Aorta (tissue), 5 donors: ENCODE measurements at regions not wholly inside any gene's neighbourhood (a gene's known extent, or its start where the extent isn't known, plus 50 kb on each side); places are given as distances from the start of the nearest gene placed in this dataset.

ENCODE experiments used
- ATAC-seq: fragments of 200-7000 bp; cut with Tn5 transposase; one replicate; pipeline ENCODE4 v1.9.1; 2022; ENCODE audit warnings: moderate library complexity; ENCODE audit not compliant: low FRiP score
- DNase-seq, 2 donors: peaks; one replicate each; pipeline ENCODE4 v3.0.0-alpha.2; 2020
- H3K27ac ChIP-seq, 2 donors: one replicate each; pipeline ENCODE4 v1.5.1; 2013; ENCODE audit warnings: low read length in 2 of 2, mild to moderate bottlenecking in 2 of 2, moderate library complexity in 2 of 2, control low read depth in 1 of 2, inconsistent platforms in 1 of 2, low read depth in 1 of 2
- H3K27me3 ChIP-seq, 2 donors: one replicate each; pipeline ENCODE4 v1.6.1; 2013; ENCODE audit warnings: control low read depth in 1 of 2, low read length in 1 of 2, mild to moderate bottlenecking in 1 of 2, moderate library complexity in 1 of 2; ENCODE audit not compliant: insufficient read depth in 2 of 2, control insufficient read depth in 1 of 2
- H3K36me3 ChIP-seq, 2 donors: one replicate each; pipeline ENCODE4 v1.6.1; 2013; ENCODE audit warnings: control low read depth in 1 of 2, low read length in 1 of 2, mild to moderate bottlenecking in 1 of 2; ENCODE audit not compliant: insufficient read depth in 2 of 2, control insufficient read depth in 1 of 2
- H3K4me1 ChIP-seq, 2 donors: one replicate each; pipeline ENCODE4 v1.6.1; 2013; ENCODE audit warnings: low read length in 2 of 2, control low read depth in 1 of 2, mild to moderate bottlenecking in 1 of 2, moderate library complexity in 1 of 2; ENCODE audit not compliant: insufficient read depth in 2 of 2, control insufficient read depth in 1 of 2
- H3K4me3 ChIP-seq, 2 donors: one replicate each; pipeline ENCODE4 v1.5.1; 2013; ENCODE audit warnings: low read length in 2 of 2, control low read depth in 1 of 2, mild to moderate bottlenecking in 1 of 2
- H3K9me3 ChIP-seq: one replicate; pipeline ENCODE4 v1.6.1; 2013; ENCODE audit warnings: mild to moderate bottlenecking, low read length; ENCODE audit not compliant: control insufficient read depth
- WGBS, 2 donors: extraction: QIAGEN DNeasy Blood & Tissue Kit; methylation state at CpG; one replicate each; pipeline ENCODE4 v1.1.7; 2013; 5-methylcytosine and 5-hydroxymethylcytosine counted together
- intact Hi-C, 2 donors: fragments of 100-400 bp; cut with DNase I; formaldehyde crosslinking; loops; one replicate each; pipeline versions ENCODE4 v1.14.2 to v1.15.0; 2022
- donor health status: healthy with polysubstance abuse.
- donor health status: Bipolar disorder and iron deficiency.
- donor health status: DM: no; HTN: no; CAD: no.
- donor health status: DM: no; HTN: no; CAD: no.
- donor health status: DM: yes; HTN: yes; CAD: no.

GRCh38 chr6:167761794-167762258, 64.9 kb upstream of the AFDN start:
- intact Hi-C loops: no loop called here
- Histone ChIP-seq H3K9me3 (no peaks in the 10 kb centered on the region), H3K27me3 (no peaks in the 10 kb centered on the region), H3K27ac (no peak overlapping the region), H3K4me3 (no peak overlapping the region), H3K4me1 (peaks cover 0 to 2% of the 10 kb centered on the region in 2 donors), H3K36me3 (no peaks in the 10 kb centered on the region)
- DNase-seq (no peak), ATAC-seq (no peak)
- 83 to 89% methylated on average over 7 of the region's 7 CpGs for WGBS, 2 donors

DNA sequence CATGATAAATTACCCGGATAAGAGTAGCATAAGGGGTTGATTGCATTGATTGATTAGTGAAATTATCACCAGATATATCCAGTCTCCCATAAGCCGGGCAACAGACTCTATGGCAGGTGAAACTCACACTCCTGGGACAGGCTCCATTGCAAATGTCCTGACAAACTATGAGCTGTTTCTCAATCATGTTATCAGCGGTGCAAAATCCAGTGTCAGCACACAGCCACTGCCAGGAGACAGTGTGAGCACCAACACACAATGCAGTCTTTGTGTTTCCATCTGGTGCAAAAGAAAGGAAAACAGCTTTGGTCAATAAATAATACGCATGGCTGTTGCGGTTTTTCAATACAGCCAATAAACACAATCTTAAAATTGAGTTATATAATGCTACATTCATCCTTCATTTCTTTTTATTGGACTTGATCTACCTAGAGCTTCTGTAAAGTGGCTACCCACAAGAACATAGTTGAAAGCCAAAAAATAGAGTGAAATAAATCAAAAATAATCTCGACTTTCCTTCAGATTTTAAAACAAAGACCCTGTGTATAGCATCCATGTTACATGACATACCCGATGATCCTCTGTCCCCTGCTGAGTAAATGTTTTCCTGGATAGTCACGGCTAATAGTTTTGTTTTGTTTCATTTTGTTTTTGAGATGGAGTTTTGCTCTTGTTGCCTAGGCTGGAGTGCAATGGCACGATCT, 64.3 kb upstream of the AFDN start:
- WGBS, 2 donors: 95 to 97% methylated on average over 9 of the region's 9 CpGs
- H3K4me1 ChIP-seq: peaks cover 0 to 2% of the 10 kb centered on the region in 2 donors
- no peak for ATAC-seq
- H3K27ac ChIP-seq: no peak overlapping the region
- no peaks in the 10 kb centered on the region for H3K9me3 ChIP-seq
- no peaks in the 10 kb centered on the region for H3K36me3 ChIP-seq
- intact Hi-C loops: no loop called here
- H3K27me3 ChIP-seq: no peaks in the 10 kb centered on the region
- DNase-seq: no peak
- no peak overlapping the region for H3K4me3 ChIP-seq

- Histone ChIP-seq H3K4me3 (no peak overlapping the region), H3K27me3 (no peaks in the 10 kb centered on the region), H3K27ac (no peak overlapping the region), H3K4me1 (peaks cover 0 to 2% of the 10 kb centered on the region in 2 donors), H3K9me3 (no peaks in the 10 kb centered on the region), H3K36me3 (no peaks in the 10 kb centered on the region)
- intact Hi-C loops: no loop called here
- ATAC-seq (no peak), DNase-seq (no peak)
- 95 to 96% methylated on average over 11 of the region's 11 CpGs for WGBS, 2 donors
Observed at GRCh38 chr6:167763056-167763944, 63.4 kb upstream of the AFDN start.

GRCh38 chr6:167764215-167764614, 62.5 kb upstream of the AFDN start:
- ATAC-seq (no peak), DNase-seq (no peak)
- 96 to 97% methylated on average over 9 of the region's 9 CpGs for WGBS, 2 donors
- H3K36me3 ChIP-seq: no peaks in the 10 kb centered on the region
- no peak overlapping the region for H3K27ac ChIP-seq
- intact Hi-C loops: no loop called here
- H3K9me3 ChIP-seq: no peaks in the 10 kb centered on the region
- peaks cover 0 to 2% of the 10 kb centered on the region in 2 donors for H3K4me1 ChIP-seq
- H3K27me3 ChIP-seq: no peaks in the 10 kb centered on the region
- H3K4me3 ChIP-seq: no peak overlapping the region

DNA sequence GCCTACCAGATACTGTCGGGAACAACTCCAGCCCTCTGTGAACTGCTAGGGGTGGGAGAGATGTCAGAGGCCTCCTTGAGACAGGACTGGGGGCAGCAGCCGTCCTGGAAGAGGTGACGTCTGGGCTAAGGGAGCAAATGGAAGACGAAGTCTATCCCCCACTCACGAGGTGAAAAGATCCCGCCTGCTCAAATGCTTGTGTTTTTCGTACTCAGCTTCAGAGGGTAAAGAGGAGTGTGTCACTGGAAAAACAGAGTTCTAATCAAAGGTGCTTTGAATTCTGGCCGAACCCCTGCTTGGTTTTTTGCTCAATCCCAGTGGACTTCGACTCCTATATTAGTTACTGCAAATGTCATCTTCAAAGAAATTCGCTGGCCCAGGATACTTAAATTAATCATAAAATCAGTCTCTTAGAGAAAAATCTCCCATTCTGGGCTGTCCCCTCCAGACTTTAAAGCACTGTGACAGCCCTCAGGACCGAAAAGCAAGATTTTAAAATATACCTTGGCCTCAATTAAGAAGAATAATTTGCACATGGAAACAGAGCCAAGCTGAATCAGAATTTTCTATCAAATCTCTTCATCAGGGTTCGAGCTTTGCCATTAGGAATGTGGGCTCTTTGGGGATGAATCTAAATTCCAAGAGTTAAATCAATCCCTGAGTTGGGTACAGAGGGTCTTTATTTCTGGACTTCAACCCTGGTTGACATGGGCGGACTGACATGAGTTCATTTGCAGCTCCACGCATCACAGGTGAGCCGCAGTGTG, 61.8 kb upstream of the AFDN start:
- ATAC-seq: no peak
- no peaks in the 10 kb centered on the region for H3K27me3 ChIP-seq
- intact Hi-C loops: no loop called here
- H3K36me3 ChIP-seq: no peaks in the 10 kb centered on the region
- DNase-seq: no peak
- H3K4me1 ChIP-seq: peaks cover 0 to 2% of the 10 kb centered on the region in 2 donors
- no peaks in the 10 kb centered on the region for H3K9me3 ChIP-seq
- no peak overlapping the region for H3K27ac ChIP-seq
- 93 to 94% methylated on average over 15 of the region's 15 CpGs for WGBS, 2 donors
- no peak overlapping the region for H3K4me3 ChIP-seq

DNA sequence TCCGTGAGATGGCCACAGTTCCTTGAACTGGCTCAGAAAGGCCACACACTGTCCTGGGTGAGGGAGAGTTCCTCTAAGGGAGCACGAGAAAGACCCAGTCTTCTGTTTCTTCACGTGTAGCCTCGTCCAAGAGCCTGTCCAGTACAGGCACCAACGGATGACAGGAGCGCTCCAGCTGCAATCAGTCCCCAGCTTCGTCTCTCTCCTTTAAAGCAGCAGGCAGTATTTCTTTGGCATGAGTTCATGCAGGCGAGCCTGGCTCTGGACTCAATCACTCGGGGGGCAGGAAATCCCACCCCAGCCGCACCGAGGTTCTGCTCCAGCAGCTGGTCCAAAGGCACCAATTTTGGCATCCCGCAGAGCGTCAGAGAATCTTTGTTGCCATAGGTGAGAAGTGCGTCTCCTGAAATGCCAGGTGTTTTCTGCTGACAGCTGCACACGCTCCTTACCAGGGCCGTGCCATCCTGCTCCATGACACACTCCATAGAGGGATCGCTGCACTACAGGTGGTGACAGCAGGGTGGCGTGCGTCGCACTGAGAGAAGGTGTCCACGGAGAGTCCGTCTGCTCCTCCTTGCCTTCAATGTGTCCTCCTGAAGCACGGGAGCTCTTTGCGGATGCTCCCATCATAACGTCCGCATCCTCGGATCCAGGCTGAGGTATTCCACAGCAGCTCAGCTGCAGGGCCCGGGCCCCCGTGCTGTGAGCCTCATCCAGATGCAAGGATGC, 59.6 kb upstream of the AFDN start:
- ATAC-seq (no peak), DNase-seq (no peak)
- no peaks in the 10 kb centered on the region for H3K27me3 ChIP-seq
- H3K4me3 ChIP-seq: no peak overlapping the region
- no peaks in the 10 kb centered on the region for H3K4me1 ChIP-seq
- no peak overlapping the region for H3K27ac ChIP-seq
- WGBS, 2 donors: 81% methylated on average over 29 of the region's 29 CpGs
- H3K9me3 ChIP-seq: no peaks in the 10 kb centered on the region
- intact Hi-C loops: no loop called here
- H3K36me3 ChIP-seq: no peaks in the 10 kb centered on the region

DNA sequence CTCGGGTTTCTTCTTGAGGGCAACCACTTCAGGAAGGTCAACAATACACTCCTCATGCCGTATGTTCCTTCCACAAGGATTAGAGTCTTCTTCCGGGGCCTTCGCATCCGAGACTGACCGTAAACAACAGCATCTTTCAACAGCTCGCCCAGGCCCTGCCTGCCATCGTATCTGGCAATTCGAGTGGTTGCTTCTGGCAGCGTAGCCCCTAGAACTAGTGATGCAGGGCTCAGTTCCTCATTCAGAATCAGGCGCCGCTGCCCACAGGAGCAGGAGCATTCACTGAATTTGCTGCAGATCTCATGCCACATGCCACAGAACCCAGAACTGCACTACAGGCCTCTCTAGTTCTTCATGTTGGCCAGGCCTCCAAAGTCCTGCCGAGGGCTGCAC, 59.0 kb upstream of the AFDN start:
- no peaks in the 10 kb centered on the region for H3K4me1 ChIP-seq
- H3K27ac ChIP-seq: no peak overlapping the region
- intact Hi-C loops: no loop called here
- 96% methylated on average over 13 of the region's 13 CpGs for WGBS, 2 donors
- ATAC-seq (no peak), DNase-seq (no peak)
- H3K27me3 ChIP-seq: no peaks in the 10 kb centered on the region
- H3K36me3 ChIP-seq: no peaks in the 10 kb centered on the region
- no peaks in the 10 kb centered on the region for H3K9me3 ChIP-seq
- H3K4me3 ChIP-seq: no peak overlapping the region

- Histone ChIP-seq H3K4me3 (no peak overlapping the region), H3K27ac (no peak overlapping the region), H3K4me1 (no peaks in the 10 kb centered on the region), H3K27me3 (no peaks in the 10 kb centered on the region), H3K36me3 (no peaks in the 10 kb centered on the region), H3K9me3 (no peaks in the 10 kb centered on the region)
- WGBS, 2 donors: 95 to 96% methylated on average over 18 of the region's 18 CpGs
- no peak for DNase-seq
- intact Hi-C loops: no loop called here
- ATAC-seq: no peak
Observed at GRCh38 chr6:167768471-167769215, 58.1 kb upstream of the AFDN start.
